Astrocyte of the cerebellum (primary cell): ENCODE measurements at regions not wholly inside any gene's neighbourhood (a gene's known extent, or its start where the extent isn't known, plus 50 kb on each side); places are given as distances from the start of the nearest gene placed in this dataset.

ENCODE experiments used
- DNase-seq: peaks from one replicate; pipeline ENCODE4 v3.0.0-alpha.2; 2011; ENCODE audit warnings: low read depth
- H3K4me3 ChIP-seq: 2 replicates; pipeline ENCODE4 v1.5.1; 2011; ENCODE audit warnings: mild to moderate bottlenecking, low read depth, low read length, moderate library complexity
- CTCF ChIP-seq: IDR thresholded peaks from 2 replicates; pipeline ENCODE4 v1.5.1; 2012; ENCODE audit warnings: low read length, low read depth, moderate library complexity, mild to moderate bottlenecking; ENCODE audit errors: missing control alignments
- in situ Hi-C: cut with HindIII; loops from 2 replicates; pipeline ENCODE4 v1.10.0; 2017; ENCODE audit warnings: low sequenced_read_pairs

GRCh38 chr1:69016468-69016867 lies 519.6 kb upstream of the DEPDC1 start:
- no peak for DNase-seq
- TF ChIP-seq CTCF, result no peak
- in situ Hi-C loops, result no loop called here
- no peak overlapping the region for H3K4me3 ChIP-seq

GRCh38 chr1:69029649-69030048 lies 532.8 kb upstream of the DEPDC1 start:
- no peak for DNase-seq
- TF ChIP-seq CTCF, result no peak
- H3K4me3 ChIP-seq, result no peak overlapping the region
- in situ Hi-C loops, result no loop called here

- TF ChIP-seq CTCF, result no peak
- in situ Hi-C loops, result no loop called here
- no peak overlapping the region for H3K4me3 ChIP-seq
- no peak for DNase-seq
These were observed 529.3 kb upstream of the LRRC7 start for GRCh38 chr1:69038379-69038778.

- in situ Hi-C loops, result no loop called here
- TF ChIP-seq CTCF, result no peak
- DNase-seq, result no peak
These were observed 522.1 kb upstream of the LRRC7 start for GRCh38 chr1:69045572-69045971.

GRCh38 chr1:69055194-69055593 lies 512.5 kb upstream of the LRRC7 start:
- no peak for DNase-seq
- in situ Hi-C loops, result no loop called here
- H3K4me3 ChIP-seq, result no peak overlapping the region
- no peak for TF ChIP-seq CTCF

More at GRCh38 chr1:69045572-69045971, 522.1 kb upstream of the LRRC7 start:
- no peak overlapping the region for H3K4me3 ChIP-seq

GRCh38 chr1:69058454-69058853 lies 509.3 kb upstream of the LRRC7 start:
- no peak overlapping the region for H3K4me3 ChIP-seq
- TF ChIP-seq CTCF, result no peak
- in situ Hi-C loops, result no loop called here
- DNase-seq, result no peak
